GM13976 (cell line): ENCODE measurements at regions not wholly inside any gene's neighbourhood (a gene's known extent, or its start where the extent isn't known, plus 50 kb on each side); places are given as distances from the start of the nearest gene placed in this dataset.

Source experiments
- DNase-seq: peaks from one replicate; pipeline ENCODE4 v3.0.0; 2012; ENCODE audit warnings: low spot score
- in situ Hi-C: fragments of 300-500 bp; cut with MboI; formaldehyde crosslinking; loops from one replicate; pipeline ENCODE4 v1.12.0; 2022; ENCODE audit warnings: low sequenced_read_pairs, mixed read lengths, inconsistent platforms; ENCODE audit not compliant: unreplicated experiment
- TF ChIP-seq, protein P1 (sequence below): IDR thresholded peaks from 2 replicates; pipeline ENCODE4 v1.5.1; 2012; ENCODE audit warnings: borderline replicate concordance, mild to moderate bottlenecking; ENCODE audit not compliant: insufficient read depth; ENCODE audit errors: extremely low read depth, missing control alignments, control extremely low read depth

DNA sequence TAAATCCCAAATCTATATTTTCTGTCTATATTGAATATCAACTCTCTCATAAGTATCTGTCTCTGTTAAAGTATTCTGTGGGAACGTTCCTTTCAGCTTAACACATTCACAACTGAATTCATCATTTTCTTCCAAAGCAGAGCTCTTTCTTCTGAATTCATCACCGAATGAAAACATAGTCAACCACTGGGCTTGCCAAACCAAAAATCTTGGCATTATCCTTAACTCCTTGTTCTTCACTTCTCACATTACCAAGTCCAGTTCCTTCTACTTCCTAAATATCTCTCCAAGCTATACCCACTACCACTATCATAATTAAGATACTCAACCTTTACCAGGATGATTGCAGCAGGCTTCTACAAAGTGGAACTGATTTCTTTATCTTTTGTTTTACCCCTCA lies 559.8 kb downstream of the MAT2B start:
- in situ Hi-C loops: no loop called here
- TF ChIP-seq, protein P1, sequence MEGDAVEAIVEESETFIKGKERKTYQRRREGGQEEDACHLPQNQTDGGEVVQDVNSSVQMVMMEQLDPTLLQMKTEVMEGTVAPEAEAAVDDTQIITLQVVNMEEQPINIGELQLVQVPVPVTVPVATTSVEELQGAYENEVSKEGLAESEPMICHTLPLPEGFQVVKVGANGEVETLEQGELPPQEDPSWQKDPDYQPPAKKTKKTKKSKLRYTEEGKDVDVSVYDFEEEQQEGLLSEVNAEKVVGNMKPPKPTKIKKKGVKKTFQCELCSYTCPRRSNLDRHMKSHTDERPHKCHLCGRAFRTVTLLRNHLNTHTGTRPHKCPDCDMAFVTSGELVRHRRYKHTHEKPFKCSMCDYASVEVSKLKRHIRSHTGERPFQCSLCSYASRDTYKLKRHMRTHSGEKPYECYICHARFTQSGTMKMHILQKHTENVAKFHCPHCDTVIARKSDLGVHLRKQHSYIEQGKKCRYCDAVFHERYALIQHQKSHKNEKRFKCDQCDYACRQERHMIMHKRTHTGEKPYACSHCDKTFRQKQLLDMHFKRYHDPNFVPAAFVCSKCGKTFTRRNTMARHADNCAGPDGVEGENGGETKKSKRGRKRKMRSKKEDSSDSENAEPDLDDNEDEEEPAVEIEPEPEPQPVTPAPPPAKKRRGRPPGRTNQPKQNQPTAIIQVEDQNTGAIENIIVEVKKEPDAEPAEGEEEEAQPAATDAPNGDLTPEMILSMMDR: no peak
- DNase-seq: no peak

DNA sequence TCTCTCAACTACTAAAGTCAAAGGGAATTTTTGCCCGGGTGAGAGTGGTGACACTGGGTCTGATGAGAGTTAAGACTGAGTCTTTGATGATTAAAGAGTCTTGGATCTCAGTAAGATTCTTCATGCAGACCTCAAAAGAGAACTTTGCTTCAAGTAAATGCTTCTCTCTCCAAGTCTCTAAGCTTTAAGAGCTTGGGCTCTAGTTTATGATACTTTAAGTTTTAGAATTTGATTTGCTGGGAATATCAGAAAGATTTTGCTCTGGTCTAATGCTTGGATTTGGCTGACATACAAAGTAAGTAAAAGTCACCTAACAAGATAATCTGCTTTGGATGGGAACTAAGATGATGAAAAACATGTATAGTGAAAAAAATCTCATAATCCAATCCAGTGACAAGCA lies 566.3 kb downstream of the MAT2B start:
- TF ChIP-seq, protein P1: no peak
- DNase-seq: no peak
- in situ Hi-C loops: no loop called here

DNA sequence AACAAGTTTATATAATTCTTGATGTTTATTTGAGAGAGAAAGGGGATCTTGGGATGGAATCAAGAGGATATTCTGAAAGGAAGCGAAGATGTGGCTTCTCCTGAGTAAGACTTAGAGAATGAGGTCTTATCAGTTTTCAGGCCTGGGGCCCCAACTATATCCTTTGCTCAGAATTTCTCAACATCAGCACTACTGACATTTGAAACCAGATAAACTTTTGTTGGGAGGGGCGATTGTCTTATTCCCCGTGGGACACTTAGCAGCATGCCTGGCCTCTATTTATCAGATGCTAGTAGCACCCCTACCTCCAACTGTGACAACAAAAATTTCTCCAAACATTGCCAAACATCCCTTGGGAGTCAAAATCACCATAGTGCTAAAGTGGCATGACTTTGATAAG lies 567.7 kb downstream of the MAT2B start:
- TF ChIP-seq, protein P1: no peak
- DNase-seq: no peak
- in situ Hi-C loops: no loop called here

DNA sequence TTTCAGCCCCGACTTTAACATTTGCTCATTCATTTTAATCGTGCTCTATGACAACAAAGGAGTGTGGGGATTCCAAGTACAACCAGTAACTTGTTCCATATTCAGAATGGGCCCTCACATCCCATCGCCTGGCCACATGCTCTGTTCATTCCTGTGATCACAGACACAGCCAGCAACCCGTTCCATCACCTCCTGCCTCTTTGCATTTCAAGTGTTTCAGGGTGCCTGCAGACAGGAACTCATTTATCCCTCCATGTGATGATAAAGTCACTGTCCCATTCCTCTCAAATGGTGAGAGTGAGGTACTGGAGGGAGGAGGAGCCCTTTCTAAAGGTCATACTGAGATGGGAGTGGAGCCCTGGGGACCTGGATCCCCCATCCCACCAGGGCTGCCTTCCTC lies 571.1 kb downstream of the MAT2B start:
- TF ChIP-seq, protein P1: no peak
- in situ Hi-C loops: no loop called here
- DNase-seq: no peak

DNA sequence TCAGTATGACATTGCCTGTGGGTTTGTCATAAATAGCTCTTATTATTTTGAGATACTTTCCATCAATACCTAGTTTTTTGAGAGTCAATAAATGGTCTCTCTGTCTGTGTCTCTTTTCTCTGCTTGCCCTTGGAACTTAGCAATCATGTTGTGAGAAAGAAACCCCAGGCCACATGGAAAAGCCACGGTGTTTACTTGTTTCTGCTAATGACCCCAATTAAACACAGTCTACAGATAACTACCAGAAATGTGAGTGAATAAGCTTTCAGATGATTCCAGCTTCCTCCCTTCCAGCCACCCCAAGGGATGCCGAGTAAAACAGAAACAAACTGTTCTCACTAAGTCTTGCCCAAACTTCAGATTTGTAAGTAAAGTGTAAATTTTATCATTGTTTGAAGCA lies 584.9 kb downstream of the MAT2B start:
- TF ChIP-seq, protein P1: no peak
- no peak for DNase-seq
- in situ Hi-C loops: no loop called here

DNA sequence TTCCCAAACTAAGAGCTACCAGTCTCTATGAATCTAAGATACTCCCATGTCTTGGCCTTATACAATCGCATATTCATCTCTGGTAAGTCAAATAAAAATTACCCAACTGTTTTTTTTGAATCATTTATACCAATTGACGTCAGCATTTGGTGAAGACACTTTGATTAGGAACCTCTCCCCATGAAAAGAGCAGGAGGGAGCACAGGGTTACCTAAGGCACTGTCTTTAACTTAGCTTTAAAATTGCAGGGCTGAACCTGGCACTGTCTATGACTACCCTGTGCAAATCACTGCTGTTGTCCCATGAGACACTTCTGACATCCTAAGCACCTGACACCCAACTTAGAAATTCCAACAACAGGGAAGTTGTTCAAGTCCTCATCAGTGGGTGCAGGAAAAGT lies 586.4 kb downstream of the MAT2B start:
- TF ChIP-seq, protein P1: no peak
- in situ Hi-C loops: no loop called here
- DNase-seq: no peak

DNA sequence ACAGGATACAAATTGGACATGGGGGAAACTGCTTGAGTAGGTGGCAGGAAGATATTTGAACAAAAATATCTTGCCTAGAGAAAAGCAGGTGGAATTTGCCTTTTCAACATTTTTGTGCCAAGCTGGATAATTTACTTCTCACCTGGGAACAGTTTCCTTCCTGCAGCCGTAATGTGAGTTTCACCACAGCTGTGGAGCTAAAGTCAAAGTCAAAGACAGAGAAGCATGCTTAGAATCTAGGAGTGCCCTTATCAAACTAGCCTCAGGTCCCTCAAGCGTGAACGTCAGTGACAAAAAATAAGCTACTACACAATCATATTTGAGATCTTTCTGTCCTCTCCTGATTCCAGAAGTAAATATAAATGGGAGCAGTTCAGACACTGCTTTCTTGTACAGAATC lies 588.9 kb downstream of the MAT2B start:
- in situ Hi-C loops: no loop called here
- TF ChIP-seq, protein P1: no peak
- no peak for DNase-seq
